ENCODE measurements at regions not wholly inside any gene's neighbourhood (a gene's known extent, or its start where the extent isn't known, plus 50 kb on each side); places are given as distances from the start of the nearest gene placed in this dataset.

DNA sequence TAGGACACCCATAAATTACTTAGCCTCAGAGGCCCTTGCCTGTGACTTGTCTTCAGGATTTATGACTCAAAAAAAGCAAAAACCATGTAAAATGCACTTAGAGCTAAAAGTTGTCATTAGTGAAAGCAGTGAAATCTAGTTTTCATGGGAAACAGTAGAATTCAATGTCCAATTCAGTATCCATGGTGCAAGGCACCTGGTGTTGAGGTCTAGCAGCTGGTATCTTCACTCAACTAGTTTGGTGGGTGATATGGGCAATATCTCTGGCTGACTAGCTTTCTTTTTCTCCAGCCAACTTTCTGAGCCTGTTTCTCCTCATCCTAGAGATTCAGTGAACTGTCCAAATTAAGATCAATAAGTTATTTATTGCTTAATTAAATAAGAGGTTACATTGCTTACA is 229.8 kb upstream of the NDST4 start:
- H3K27ac Mint-ChIP-seq: no peak overlapping the region
- H3K4me1 Mint-ChIP-seq: no peaks in the 10 kb centered on the region
- H3K4me3 Mint-ChIP-seq: no peak overlapping the region
- DNase-seq (no peak), ATAC-seq (no peak)
- no peaks in the 10 kb centered on the region for H3K9me3 ChIP-seq (ENCODE audit: control insufficient read depth, low read length, poor library complexity, severe bottlenecking)
- H3K27me3 Mint-ChIP-seq: no peaks in the 10 kb centered on the region
- no peaks in the 10 kb centered on the region for H3K36me3 Mint-ChIP-seq (ENCODE audit: low read depth)

DNA sequence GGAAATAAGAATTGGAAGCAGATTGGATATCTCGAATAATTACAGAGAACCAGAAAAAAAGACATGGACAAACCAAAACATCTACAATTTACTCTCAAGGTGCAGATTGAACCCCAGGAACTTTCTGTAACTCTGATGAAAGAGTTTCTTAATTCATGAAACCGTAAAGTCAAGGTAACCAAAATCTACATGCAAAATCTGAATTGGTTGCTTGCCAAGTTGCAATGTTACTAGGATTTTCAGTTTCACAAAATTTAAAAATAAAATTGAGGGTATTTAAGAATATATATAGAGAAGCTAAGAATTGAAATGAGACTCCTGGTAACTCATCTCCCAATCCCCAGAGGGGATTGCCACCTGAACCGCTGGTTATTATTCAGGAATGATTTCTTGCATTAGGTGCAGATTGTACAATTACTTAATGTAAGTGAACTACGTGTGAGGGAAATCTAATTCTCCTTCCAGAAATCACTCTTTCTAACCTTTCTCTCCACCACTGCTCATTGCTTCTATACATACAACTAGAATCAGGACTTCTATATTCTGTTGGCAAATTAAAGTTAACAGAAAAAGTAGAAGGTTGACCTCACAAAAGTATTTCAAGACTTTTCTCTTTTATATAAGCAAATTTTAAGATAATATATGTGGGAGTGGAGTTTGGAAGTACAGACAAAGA is 221.5 kb upstream of the NDST4 start:
- Mint-ChIP-seq H3K27ac (no peak overlapping the region), H3K4me1 (no peaks in the 10 kb centered on the region), H3K36me3 (ENCODE audit: low read depth) (no peaks in the 10 kb centered on the region), H3K27me3 (no peaks in the 10 kb centered on the region), H3K4me3 (no peak overlapping the region)
- DNase-seq: no peak
- ATAC-seq: no peak
- H3K9me3 ChIP-seq (ENCODE audit: control insufficient read depth, low read length, poor library complexity, severe bottlenecking): no peaks in the 10 kb centered on the region

DNA sequence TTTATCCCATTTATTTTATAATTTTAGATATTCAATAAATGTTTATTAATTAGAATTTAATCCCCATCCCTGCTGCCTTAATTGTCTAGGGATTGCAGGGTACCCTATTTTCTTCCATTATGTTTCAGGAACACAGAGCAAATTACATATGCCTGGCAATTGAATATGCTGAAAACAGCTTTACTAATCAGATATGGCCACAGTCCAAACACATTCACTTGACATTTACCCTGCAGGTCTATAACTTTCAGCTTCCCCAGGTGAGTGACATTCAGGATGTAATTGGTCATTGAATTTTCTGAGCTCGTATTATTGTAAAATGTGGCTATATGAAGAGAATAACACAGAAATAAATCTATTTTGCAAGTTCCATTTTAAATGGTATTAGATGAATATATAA is 218.7 kb upstream of the NDST4 start:
- DNase-seq (no peak), ATAC-seq (no peak)
- no peaks in the 10 kb centered on the region for H3K36me3 Mint-ChIP-seq (ENCODE audit: low read depth)

DNA sequence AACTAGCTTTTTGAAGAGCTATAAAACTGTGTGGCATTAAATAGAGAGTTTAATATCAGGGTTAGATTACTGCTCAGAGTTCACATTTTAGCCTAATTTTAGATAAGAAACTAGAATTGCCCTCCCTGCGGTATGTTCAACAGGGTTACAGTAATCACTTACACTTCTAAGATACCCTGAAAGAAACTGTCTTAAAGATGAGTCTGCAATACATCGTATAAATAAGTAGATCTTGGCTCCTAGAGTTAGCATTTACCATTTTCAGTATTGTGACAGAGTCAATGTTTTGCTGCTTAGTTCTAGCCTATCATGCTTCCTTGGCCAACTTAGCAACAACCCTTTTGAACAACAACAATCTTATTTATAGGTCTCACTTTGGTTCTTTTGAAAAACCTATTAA is 217.8 kb upstream of the NDST4 start:
- Mint-ChIP-seq H3K4me1 (no peaks in the 10 kb centered on the region), H3K36me3 (ENCODE audit: low read depth) (no peaks in the 10 kb centered on the region), H3K27ac (no peak overlapping the region), H3K4me3 (no peak overlapping the region), H3K27me3 (no peaks in the 10 kb centered on the region)
- ATAC-seq (no peak), DNase-seq (no peak)
- H3K9me3 ChIP-seq (ENCODE audit: control insufficient read depth, low read length, poor library complexity, severe bottlenecking): no peaks in the 10 kb centered on the region

More for the DNA sequence above, 218.7 kb upstream of the NDST4 start:
- Mint-ChIP-seq H3K4me3 (no peak overlapping the region), H3K27me3 (no peaks in the 10 kb centered on the region), H3K4me1 (no peaks in the 10 kb centered on the region), H3K27ac (no peak overlapping the region)
- no peaks in the 10 kb centered on the region for H3K9me3 ChIP-seq (ENCODE audit: control insufficient read depth, low read length, poor library complexity, severe bottlenecking)

DNA sequence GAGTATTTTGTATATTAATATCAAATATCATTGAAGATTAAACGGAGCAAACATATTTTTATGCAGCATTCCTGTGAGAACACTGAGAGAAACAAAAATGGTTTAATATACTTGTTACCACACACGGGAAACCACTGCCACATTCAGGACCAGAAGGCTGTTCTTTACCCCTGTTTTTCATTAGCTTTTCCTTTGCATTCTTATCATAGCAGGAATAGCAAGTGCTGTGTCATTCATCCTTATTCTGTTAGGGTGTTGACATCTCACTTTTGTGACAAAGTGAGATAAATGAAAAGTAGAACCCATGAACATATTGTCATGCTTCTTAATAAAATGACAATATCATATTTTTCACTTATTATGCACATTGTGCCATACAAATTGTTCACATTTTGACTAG is 212.4 kb upstream of the NDST4 start:
- H3K4me1 Mint-ChIP-seq: no peaks in the 10 kb centered on the region
- ATAC-seq: no peak
- H3K27me3 Mint-ChIP-seq: no peaks in the 10 kb centered on the region
- H3K36me3 Mint-ChIP-seq (ENCODE audit: low read depth): no peaks in the 10 kb centered on the region
- no peak overlapping the region for H3K4me3 Mint-ChIP-seq
- no peak overlapping the region for H3K27ac Mint-ChIP-seq
- no peak for DNase-seq
- H3K9me3 ChIP-seq (ENCODE audit: control insufficient read depth, low read length, poor library complexity, severe bottlenecking): no peaks in the 10 kb centered on the region

DNA sequence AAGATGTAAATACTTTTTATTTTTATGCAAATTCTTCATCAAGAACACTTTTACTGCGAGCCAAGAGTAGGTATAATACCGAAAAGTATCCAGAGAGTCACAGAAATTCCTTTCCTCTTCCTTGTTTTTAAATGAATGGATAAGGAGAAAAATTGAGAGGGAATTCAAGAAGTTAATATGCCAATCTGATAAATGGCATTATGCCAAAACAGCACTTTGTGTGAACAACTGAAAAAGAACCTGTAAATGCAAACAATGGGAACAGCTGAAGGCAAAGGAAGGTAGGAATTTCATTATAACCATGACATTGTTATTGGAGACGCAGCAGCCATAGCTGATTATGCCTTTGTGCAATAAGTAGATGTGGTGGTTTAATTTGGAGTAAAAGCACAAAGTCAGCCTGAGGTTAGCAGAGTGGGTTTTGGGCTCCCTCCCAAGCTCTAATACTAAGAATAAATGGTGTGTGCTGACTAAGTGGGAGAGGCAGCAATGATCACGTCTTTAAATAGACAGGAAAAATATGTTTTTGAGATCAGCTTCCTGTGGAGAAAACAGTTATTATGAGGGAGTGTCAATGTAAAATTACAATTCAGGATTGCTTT is 209.8 kb upstream of the NDST4 start:
- no peak for ATAC-seq
- Mint-ChIP-seq H3K27me3 (no peaks in the 10 kb centered on the region), H3K36me3 (ENCODE audit: low read depth) (no peaks in the 10 kb centered on the region), H3K27ac (no peak overlapping the region), H3K4me3 (no peak overlapping the region), H3K4me1 (no peaks in the 10 kb centered on the region)
- DNase-seq: no peak
- H3K9me3 ChIP-seq (ENCODE audit: control insufficient read depth, low read length, poor library complexity, severe bottlenecking): no peaks in the 10 kb centered on the region

DNA sequence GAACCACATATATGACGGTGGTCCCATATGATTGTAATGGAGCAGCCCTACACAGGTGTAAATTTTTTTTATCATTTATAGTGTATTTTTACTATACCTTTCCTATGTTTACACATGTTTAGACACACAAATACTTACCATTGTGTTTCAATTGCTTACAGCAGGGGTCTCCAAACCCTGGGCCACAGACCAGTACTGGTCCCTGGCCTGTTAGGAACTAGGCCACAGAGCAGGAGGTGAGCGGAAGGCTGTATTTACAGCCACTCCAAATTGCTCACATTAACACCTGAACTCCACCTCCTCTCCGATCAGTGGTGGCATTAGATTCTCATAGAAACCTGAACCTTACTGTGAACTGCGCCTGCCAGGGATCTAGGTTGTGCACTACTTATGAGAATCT is 201.8 kb upstream of the NDST4 start:
- Mint-ChIP-seq H3K27me3 (no peaks in the 10 kb centered on the region), H3K4me1 (no peaks in the 10 kb centered on the region), H3K4me3 (no peak overlapping the region), H3K36me3 (ENCODE audit: low read depth) (no peaks in the 10 kb centered on the region), H3K27ac (no peak overlapping the region)
- DNase-seq: no peak
- no peak for ATAC-seq
- no peaks in the 10 kb centered on the region for H3K9me3 ChIP-seq (ENCODE audit: control insufficient read depth, low read length, poor library complexity, severe bottlenecking)

DNA sequence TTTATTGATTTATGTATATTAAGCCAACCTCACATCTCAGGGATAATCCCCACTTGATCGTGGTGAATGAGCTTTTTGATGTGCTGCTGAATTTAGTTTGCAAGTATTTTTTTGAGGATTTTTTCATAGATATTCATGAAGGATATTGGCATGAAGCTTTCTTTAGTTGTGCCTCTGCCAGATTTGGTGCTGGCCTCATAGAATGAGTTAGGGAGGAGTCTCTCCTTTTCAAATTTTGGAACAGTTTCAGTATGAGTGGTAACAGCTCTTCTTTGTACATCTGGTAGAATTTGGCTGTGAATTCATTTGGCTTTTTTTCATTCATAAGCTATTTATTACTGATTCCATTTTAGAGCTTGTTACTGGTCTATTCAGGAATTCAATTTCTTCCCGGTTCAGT is 197.2 kb upstream of the NDST4 start:
- Mint-ChIP-seq H3K27me3 (no peaks in the 10 kb centered on the region), H3K4me3 (no peak overlapping the region), H3K27ac (no peak overlapping the region), H3K4me1 (no peaks in the 10 kb centered on the region), H3K36me3 (ENCODE audit: low read depth) (no peaks in the 10 kb centered on the region)
- ATAC-seq: no peak
- no peaks in the 10 kb centered on the region for H3K9me3 ChIP-seq (ENCODE audit: control insufficient read depth, low read length, poor library complexity, severe bottlenecking)
- DNase-seq: no peak

DNA sequence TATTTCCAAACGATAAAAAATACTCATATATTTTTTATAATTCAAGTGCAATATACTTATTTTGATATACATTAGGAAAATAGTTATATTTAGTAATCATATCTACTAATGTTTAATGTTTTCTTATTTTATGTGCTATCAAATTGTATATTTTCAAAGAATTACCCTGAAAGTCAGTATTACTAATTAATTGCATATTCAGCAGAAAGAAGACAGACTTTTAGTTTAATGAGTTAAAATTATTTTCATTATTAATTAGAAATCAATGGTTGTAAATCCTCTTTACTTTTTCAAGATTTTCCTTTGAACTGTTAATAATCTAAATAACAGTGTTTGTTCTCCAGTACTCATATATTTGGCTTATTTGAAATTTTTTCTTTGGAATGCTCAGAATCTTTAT is 181.3 kb upstream of the NDST4 start:
- no peaks in the 10 kb centered on the region for H3K9me3 ChIP-seq (ENCODE audit: control insufficient read depth, low read length, poor library complexity, severe bottlenecking)
- Mint-ChIP-seq H3K4me3 (no peak overlapping the region), H3K36me3 (ENCODE audit: low read depth) (no peaks in the 10 kb centered on the region), H3K27ac (no peak overlapping the region), H3K4me1 (no peaks in the 10 kb centered on the region), H3K27me3 (no peaks in the 10 kb centered on the region)
- DNase-seq (no peak), ATAC-seq (no peak)

DNA sequence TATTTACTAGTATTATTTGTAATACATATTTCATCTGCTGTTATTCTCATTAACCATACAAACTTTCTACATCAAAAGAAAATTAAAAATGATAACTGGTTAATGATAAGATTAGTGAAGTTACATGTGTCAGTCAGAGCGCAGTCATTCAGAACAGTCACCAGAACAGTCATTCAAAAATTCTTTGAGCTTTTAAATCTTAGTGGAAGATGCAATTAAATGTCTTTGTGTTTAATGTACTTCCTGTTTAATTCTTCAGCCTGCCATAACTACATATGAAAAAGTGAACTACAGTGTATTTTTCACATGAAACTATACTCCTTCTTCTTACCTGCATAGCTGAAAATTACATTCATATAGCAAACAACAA is 179.7 kb upstream of the NDST4 start:
- Mint-ChIP-seq H3K4me1 (no peaks in the 10 kb centered on the region), H3K4me3 (no peak overlapping the region), H3K27ac (no peak overlapping the region), H3K27me3 (no peaks in the 10 kb centered on the region), H3K36me3 (ENCODE audit: low read depth) (no peaks in the 10 kb centered on the region)
- H3K9me3 ChIP-seq (ENCODE audit: control insufficient read depth, low read length, poor library complexity, severe bottlenecking): no peaks in the 10 kb centered on the region
- DNase-seq (no peak), ATAC-seq (no peak)

DNA sequence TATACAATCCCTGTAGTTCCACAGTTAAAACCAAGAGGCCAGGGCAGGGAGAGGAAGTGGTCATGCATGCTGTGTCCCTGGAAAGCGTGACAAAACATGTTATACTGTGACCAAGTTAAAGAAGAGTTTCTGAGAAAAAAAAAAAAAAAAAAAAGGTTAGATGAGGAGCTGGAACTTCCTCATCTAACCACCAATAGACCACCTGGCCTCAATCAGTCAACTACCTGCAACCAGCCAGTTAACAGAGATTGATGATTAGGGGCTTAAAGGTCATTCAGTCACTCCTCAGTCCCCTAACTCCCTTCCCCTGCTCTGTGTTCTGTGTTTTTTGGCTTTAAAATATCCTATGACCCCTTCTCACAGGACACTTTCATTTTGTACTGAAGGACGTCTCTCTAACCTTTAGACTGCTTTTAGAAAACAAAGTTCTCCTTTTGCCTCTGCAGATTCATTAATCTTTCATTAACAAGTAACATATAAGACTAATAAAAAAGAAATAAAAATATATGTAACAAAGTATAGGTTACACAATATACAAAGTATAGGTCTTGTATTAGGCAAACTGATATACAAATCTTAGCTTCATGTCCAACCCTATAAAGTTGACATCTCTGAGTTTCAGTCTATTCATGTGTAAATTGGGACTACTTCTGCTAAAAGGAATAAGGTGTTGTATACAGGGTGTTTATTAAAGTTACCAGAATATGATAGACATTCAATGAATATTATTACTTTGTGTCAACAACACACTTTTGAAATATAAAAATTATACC is 179.1 kb upstream of the NDST4 start:
- Mint-ChIP-seq H3K36me3 (ENCODE audit: low read depth) (no peaks in the 10 kb centered on the region), H3K4me1 (no peaks in the 10 kb centered on the region), H3K27me3 (no peaks in the 10 kb centered on the region), H3K27ac (no peak overlapping the region), H3K4me3 (no peak overlapping the region)
- DNase-seq (no peak), ATAC-seq (no peak)
- no peaks in the 10 kb centered on the region for H3K9me3 ChIP-seq (ENCODE audit: control insufficient read depth, low read length, poor library complexity, severe bottlenecking)

DNA sequence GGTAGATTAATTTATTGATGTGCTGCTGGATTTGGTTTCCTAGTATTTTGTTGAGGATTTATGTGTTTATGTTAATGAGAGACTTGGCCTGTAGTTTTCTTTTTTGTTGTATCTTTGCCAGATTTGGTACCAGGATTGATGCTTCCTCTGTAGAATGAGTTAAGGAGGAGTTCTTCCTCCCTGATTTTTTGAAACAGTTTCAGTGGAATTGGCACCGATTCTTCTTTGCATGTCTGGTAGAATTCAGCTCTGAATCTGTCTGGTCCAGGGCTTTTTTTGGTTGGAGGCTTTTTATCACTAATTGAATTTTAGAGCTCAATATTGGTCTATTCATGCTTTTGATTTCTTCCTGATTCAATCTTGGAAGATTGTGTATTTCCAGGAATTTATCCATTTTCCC is 174.0 kb upstream of the NDST4 start:
- ATAC-seq (no peak), DNase-seq (no peak)
- no peaks in the 10 kb centered on the region for H3K9me3 ChIP-seq (ENCODE audit: control insufficient read depth, low read length, poor library complexity, severe bottlenecking)
- Mint-ChIP-seq H3K4me3 (no peak overlapping the region), H3K36me3 (ENCODE audit: low read depth) (peaks cover 2% of the 10 kb centered on the region), H3K27me3 (no peaks in the 10 kb centered on the region), H3K27ac (no peak overlapping the region), H3K4me1 (no peaks in the 10 kb centered on the region)

DNA sequence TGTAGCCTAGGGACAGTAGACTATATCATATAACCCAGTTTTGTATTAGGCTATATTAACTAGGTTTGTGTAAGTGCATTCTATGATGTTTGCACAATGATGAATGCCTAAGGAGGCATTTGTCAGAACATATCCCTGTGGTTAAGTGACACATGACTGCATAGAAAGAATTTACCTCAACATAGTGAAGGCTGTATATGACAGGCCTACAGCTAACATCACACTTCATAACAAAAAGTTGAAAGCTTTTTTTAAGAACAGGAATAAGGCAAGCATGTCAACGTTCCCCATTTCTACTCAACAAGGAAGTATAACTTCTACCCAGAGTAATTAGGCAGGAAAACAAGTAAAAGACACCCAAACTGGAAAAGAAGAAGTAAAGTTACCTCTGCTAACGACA is 165.9 kb upstream of the NDST4 start:
- DNase-seq: no peak
- no peaks in the 10 kb centered on the region for H3K36me3 Mint-ChIP-seq (ENCODE audit: low read depth)
- ATAC-seq: no peak
- H3K4me3 Mint-ChIP-seq: no peak overlapping the region
- H3K27me3 Mint-ChIP-seq: no peaks in the 10 kb centered on the region
- H3K4me1 Mint-ChIP-seq: peaks cover 4% of the 10 kb centered on the region
- no peaks in the 10 kb centered on the region for H3K9me3 ChIP-seq (ENCODE audit: control insufficient read depth, low read length, poor library complexity, severe bottlenecking)
- H3K27ac Mint-ChIP-seq: no peak overlapping the region

DNA sequence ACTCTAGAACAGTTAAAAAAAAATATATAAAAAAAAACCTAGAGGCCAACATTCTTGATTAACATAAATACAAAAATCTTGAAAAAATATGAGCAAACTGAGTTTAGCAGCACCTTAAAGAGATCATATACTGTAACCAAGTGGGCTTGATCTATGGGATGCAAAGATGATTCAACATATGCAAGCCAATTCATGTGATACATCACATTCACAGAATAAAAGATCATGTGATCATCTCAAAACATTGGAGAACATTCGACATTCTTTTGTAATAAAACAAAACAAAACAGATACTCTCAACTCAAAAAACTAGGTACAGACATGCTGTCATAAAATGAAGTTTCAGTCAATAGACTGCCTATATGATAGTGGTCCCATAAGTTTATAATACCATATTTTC is 165.4 kb upstream of the NDST4 start:
- H3K27me3 Mint-ChIP-seq: no peaks in the 10 kb centered on the region
- no peak for ATAC-seq

More for the DNA sequence above, 165.4 kb upstream of the NDST4 start:
- no peak overlapping the region for H3K27ac Mint-ChIP-seq
- H3K4me3 Mint-ChIP-seq: no peak overlapping the region
- peaks cover 4% of the 10 kb centered on the region for H3K4me1 Mint-ChIP-seq
- no peak for DNase-seq
- H3K36me3 Mint-ChIP-seq (ENCODE audit: low read depth): no peaks in the 10 kb centered on the region
- H3K9me3 ChIP-seq (ENCODE audit: control insufficient read depth, low read length, poor library complexity, severe bottlenecking): no peaks in the 10 kb centered on the region

Measured in T-helper 17 cell (primary cell).